ENCODE measurements at regions not wholly inside any gene's neighbourhood (a gene's known extent, or its start where the extent isn't known, plus 50 kb on each side); places are given as distances from the start of the nearest gene placed in this dataset.

GRCh38 chr10:120641695-120642094 lies 184.7 kb downstream of the PLPP4 start:
- Mint-ChIP-seq H3K4me1 (ENCODE audit: low read depth) (no peaks in the 10 kb centered on the region), H3K27me3 (ENCODE audit: insufficient read depth) (no peaks in the 10 kb centered on the region)

GRCh38 chr10:120643351-120643750 lies 186.3 kb downstream of the PLPP4 start:
- H3K27ac Mint-ChIP-seq, result no peak overlapping the region
- no peaks in the 10 kb centered on the region for H3K4me1 Mint-ChIP-seq (ENCODE audit: low read depth)
- no peaks in the 10 kb centered on the region for H3K36me3 Mint-ChIP-seq (ENCODE audit: low read depth)
- no peaks in the 10 kb centered on the region for H3K27me3 Mint-ChIP-seq (ENCODE audit: insufficient read depth)
- intact Hi-C loops (cut with micrococcal nuclease), result no loop called here
- H3K9me3 Mint-ChIP-seq, result no peaks in the 10 kb centered on the region
- DNase-seq (ENCODE audit: low spot score), result no peak
- no peak overlapping the region for H3K4me3 Mint-ChIP-seq

More at GRCh38 chr10:120641695-120642094, 184.7 kb downstream of the PLPP4 start:
- DNase-seq (ENCODE audit: low spot score), result no peak
- H3K4me3 Mint-ChIP-seq, result no peak overlapping the region
- intact Hi-C loops (cut with micrococcal nuclease), result no loop called here
- no peaks in the 10 kb centered on the region for H3K9me3 Mint-ChIP-seq
- no peak overlapping the region for H3K27ac Mint-ChIP-seq
- H3K36me3 Mint-ChIP-seq (ENCODE audit: low read depth), result no peaks in the 10 kb centered on the region

DNA sequence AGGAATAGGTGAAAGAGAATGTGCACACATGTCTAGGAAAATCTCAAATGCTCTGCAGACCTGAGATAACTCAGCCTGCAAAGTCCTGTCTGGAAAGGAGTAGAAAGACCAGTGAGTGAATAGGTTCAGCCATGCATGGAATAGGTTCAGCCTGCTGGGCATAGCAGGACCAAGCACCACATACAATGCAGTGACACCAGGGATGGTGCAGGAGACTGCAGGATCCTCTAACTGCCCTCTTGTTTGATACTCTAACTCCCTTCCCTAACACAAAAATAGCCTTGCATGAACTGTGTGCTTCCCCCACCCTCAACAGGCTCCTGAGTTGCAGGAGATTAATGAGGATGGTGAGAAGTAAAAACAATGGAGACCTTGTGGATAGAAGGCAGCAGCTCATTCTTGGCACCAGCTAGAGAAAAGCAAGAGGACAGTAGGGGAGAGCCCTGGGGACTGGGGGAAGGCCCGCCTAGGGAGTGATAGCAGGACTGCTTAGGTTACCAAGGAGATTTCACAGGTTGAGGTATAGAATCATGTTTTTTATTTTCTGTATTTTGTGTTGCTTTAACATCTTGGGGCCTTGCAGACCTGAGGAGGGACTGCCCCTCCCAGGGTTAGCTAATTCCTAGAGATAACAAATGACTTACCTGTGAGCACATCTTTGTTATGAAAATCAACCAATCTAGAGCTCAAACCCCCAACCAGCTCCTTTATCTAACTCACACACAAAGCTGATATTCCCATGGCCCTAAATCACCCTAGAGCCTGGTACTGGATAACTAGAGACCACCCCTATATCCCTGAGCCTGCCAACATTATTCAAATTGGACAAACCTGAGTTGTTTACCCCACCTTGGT lies 187.8 kb downstream of the PLPP4 start:
- Mint-ChIP-seq H3K4me3 (no peak overlapping the region), H3K27ac (no peak overlapping the region), H3K9me3 (no peaks in the 10 kb centered on the region), H3K27me3 (ENCODE audit: insufficient read depth) (no peaks in the 10 kb centered on the region), H3K4me1 (ENCODE audit: low read depth) (no peaks in the 10 kb centered on the region), H3K36me3 (ENCODE audit: low read depth) (no peaks in the 10 kb centered on the region)
- no peak for DNase-seq (ENCODE audit: low spot score)
- intact Hi-C loops (cut with micrococcal nuclease), result no loop called here

DNA sequence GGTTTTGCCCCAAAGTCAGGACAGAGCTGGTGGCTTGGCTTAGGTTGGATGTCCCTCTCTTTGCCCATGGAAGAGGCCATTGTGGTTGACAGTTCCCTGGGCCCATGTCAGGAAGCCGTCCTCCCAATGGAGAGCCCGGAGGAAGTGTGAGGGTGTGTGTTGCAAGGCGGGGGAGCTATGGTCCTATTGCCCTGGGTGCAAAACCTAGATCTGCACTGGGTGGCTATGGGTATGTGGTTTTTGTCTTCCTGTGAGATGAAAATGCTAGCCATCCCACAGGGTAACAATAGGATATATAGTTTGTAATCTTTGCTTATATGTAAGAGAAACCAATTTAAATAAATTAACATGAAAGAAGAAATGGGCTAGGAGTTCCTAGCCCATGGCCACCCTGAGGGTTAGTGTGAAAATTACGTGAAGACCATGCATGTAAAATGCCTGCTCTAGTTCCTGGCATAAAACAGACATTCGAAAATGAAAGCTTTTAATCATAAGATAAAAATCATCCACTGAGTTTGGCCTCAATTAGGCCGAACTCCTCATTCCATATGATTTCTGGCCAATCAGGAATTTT lies 189.2 kb downstream of the PLPP4 start:
- Mint-ChIP-seq H3K27ac (no peak overlapping the region), H3K9me3 (no peaks in the 10 kb centered on the region), H3K4me3 (no peak overlapping the region), H3K27me3 (ENCODE audit: insufficient read depth) (no peaks in the 10 kb centered on the region), H3K4me1 (ENCODE audit: low read depth) (no peaks in the 10 kb centered on the region), H3K36me3 (ENCODE audit: low read depth) (no peaks in the 10 kb centered on the region)
- DNase-seq (ENCODE audit: low spot score), result no peak
- intact Hi-C loops (cut with micrococcal nuclease), result no loop called here

- no peak for DNase-seq (ENCODE audit: low spot score)
- no peaks in the 10 kb centered on the region for H3K4me1 Mint-ChIP-seq (ENCODE audit: low read depth)
- no peaks in the 10 kb centered on the region for H3K9me3 Mint-ChIP-seq
- H3K36me3 Mint-ChIP-seq (ENCODE audit: low read depth), result no peaks in the 10 kb centered on the region
- no peak overlapping the region for H3K4me3 Mint-ChIP-seq
- no peak overlapping the region for H3K27ac Mint-ChIP-seq
- no peaks in the 10 kb centered on the region for H3K27me3 Mint-ChIP-seq (ENCODE audit: insufficient read depth)
- intact Hi-C loops (cut with micrococcal nuclease), result no loop called here
Observed at GRCh38 chr10:120646738-120647456, 189.9 kb downstream of the PLPP4 start.

- DNase-seq (ENCODE audit: low spot score), result no peak
- H3K4me1 Mint-ChIP-seq (ENCODE audit: low read depth), result no peaks in the 10 kb centered on the region
- H3K4me3 Mint-ChIP-seq, result no peak overlapping the region
- no peaks in the 10 kb centered on the region for H3K9me3 Mint-ChIP-seq
- no peaks in the 10 kb centered on the region for H3K36me3 Mint-ChIP-seq (ENCODE audit: low read depth)
- intact Hi-C loops (cut with micrococcal nuclease), result no loop called here
- H3K27me3 Mint-ChIP-seq (ENCODE audit: insufficient read depth), result no peaks in the 10 kb centered on the region
- no peak overlapping the region for H3K27ac Mint-ChIP-seq
Observed at GRCh38 chr10:120650705-120651399, 193.8 kb downstream of the PLPP4 start.

DNA sequence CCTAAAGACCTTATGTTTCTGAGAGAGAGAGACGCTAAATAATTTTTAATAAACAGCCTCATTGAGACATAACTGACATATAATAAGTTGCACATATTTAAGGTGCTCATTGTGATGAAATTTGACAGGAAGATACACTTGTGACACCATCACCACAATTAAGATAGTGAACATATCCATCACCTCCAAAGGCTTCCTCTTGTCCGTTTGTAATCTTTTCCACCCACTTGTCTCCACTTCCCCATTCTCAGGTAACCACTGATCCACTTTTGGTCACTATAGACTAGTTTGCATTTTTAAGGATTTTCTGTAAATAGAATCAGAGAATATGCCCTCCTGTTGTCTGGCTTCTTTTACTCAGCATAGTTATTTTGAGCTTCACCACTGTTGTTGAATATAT lies 195.1 kb upstream of the WDR11 start:
- DNase-seq (ENCODE audit: low spot score), result no peak
- no peak overlapping the region for H3K27ac Mint-ChIP-seq
- peaks cover 2% of the 10 kb centered on the region for H3K27me3 Mint-ChIP-seq (ENCODE audit: insufficient read depth)
- no peak overlapping the region for H3K4me3 Mint-ChIP-seq
- H3K4me1 Mint-ChIP-seq (ENCODE audit: low read depth), result no peaks in the 10 kb centered on the region
- no peaks in the 10 kb centered on the region for H3K9me3 Mint-ChIP-seq
- H3K36me3 Mint-ChIP-seq (ENCODE audit: low read depth), result no peaks in the 10 kb centered on the region
- intact Hi-C loops (cut with micrococcal nuclease), result no loop called here

DNA sequence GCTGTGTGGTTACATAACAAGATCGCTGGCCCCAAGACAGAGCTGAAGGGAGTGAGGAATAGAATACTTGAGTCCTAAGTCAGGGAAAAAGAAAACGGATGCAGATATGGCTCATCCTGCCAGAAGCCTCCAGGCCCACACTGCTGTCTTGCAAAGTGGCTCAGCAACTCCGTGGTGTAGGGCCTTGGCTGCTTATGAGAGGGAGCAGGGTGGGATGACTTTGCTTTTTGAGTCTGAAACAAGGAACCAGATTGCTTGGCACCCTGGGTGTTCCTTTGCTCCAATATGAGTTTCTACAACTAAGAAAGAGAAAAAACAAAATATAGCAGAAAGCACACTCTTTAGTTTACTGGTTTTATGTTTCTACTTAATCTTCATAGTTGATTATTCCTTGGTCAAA lies 193.8 kb upstream of the WDR11 start:
- H3K27me3 Mint-ChIP-seq (ENCODE audit: insufficient read depth), result peaks cover 2% of the 10 kb centered on the region

DNA sequence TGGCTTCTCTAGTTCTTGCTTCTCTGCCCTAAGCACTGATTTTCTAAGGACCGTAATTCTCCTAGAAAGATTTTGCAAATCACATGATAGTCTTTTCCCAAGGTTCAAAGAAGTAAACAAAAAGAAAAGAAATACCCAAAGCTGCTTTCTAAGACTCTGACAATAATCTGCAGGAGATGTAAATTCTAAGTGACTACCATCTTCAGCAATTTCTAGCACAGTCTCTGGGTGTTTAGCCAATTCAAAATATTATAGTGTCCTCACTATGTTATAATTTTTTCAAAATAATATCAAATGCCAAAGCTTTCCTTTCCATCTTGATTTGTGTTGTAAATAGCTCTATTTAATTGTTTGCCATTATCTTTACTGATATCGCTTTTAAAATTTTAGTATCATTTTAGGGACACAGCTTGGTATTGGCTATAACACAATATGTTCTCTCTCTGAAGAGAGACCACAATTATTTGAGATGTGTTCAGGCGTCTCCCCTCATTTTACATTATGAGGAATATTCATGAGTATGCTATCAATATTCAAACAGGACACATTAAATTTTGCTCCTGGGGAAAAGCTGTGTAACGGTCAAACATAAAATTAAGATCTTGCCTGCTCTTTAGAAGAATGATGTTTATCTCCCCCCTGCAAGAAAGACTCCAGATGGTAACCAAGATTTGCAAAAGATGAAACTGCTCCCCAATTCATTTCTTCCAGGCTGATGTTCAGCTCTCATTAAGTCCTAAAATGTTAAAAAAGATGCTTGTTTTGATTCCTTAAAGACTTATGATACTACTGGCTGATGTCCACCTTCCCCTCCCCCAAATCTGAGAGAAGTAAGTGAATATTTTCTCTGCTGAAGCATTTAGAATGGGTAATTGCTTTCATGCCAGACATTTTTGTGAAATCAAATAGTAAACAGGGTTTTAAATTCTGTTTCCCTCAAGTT lies 191.9 kb upstream of the WDR11 start:
- no peak for DNase-seq (ENCODE audit: low spot score)
- intact Hi-C loops (cut with micrococcal nuclease), result no loop called here
- Mint-ChIP-seq H3K27me3 (ENCODE audit: insufficient read depth) (peaks cover 2% of the 10 kb centered on the region), H3K27ac (no peak overlapping the region), H3K36me3 (ENCODE audit: low read depth) (no peaks in the 10 kb centered on the region), H3K4me3 (no peak overlapping the region), H3K4me1 (ENCODE audit: low read depth) (no peaks in the 10 kb centered on the region), H3K9me3 (no peaks in the 10 kb centered on the region)

More for the DNA sequence above, 193.8 kb upstream of the WDR11 start:
- Mint-ChIP-seq H3K4me3 (no peak overlapping the region), H3K27ac (no peak overlapping the region), H3K4me1 (ENCODE audit: low read depth) (no peaks in the 10 kb centered on the region), H3K9me3 (no peaks in the 10 kb centered on the region), H3K36me3 (ENCODE audit: low read depth) (no peaks in the 10 kb centered on the region)
- DNase-seq (ENCODE audit: low spot score), result no peak
- intact Hi-C loops (cut with micrococcal nuclease), result no loop called here

- Mint-ChIP-seq H3K27me3 (ENCODE audit: insufficient read depth) (no peaks in the 10 kb centered on the region), H3K4me3 (no peak overlapping the region), H3K9me3 (no peaks in the 10 kb centered on the region), H3K27ac (no peak overlapping the region), H3K36me3 (ENCODE audit: low read depth) (no peaks in the 10 kb centered on the region), H3K4me1 (ENCODE audit: low read depth) (no peaks in the 10 kb centered on the region)
- DNase-seq (ENCODE audit: low spot score), result no peak
- intact Hi-C loops (cut with micrococcal nuclease), result no loop called here
Observed at GRCh38 chr10:120666308-120666707, 184.9 kb upstream of the WDR11 start.

DNA sequence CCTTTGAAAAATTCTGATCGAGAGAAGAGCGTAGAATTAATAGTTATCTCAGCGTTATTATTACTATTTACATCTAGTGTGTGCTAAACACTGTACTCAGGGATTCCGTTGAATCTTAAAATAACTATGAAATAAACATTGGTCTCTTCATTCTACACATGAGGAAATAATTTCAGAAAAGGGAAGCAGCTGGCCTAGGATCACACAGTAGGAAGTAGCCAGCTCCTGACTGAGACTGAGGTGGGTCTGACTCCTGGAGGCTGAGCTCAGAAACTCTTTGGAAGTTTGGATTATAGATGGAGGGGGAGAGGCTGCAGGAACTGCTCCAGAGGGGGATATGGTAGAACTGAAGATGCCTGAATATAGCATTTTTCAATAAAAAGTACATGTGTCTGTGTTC lies 183.9 kb upstream of the WDR11 start:
- intact Hi-C loops (cut with micrococcal nuclease), result no loop called here
- H3K27ac Mint-ChIP-seq, result no peak overlapping the region
- DNase-seq (ENCODE audit: low spot score), result no peak
- H3K4me1 Mint-ChIP-seq (ENCODE audit: low read depth), result no peaks in the 10 kb centered on the region
- no peaks in the 10 kb centered on the region for H3K36me3 Mint-ChIP-seq (ENCODE audit: low read depth)
- no peak overlapping the region for H3K4me3 Mint-ChIP-seq
- H3K9me3 Mint-ChIP-seq, result no peaks in the 10 kb centered on the region
- H3K27me3 Mint-ChIP-seq (ENCODE audit: insufficient read depth), result no peaks in the 10 kb centered on the region

DNA sequence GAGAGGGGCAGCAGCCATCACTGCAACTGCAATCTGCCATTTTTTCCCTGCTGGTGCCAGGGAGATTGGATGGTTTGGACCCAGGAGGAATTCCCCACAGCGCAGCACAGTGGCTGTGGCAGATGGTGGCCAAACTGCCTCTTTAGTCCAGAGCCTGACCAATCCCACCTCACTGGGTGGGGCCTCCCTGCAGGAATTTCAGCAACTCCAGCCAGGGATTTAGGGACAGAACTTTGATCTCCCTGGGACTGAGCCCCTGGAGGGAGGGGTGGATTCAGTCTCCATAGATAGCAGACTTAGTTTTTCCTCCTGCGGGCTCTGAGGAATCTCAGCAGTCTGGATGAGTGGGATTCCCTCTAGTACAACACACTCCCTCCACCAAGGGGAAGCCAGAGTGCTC lies 179.7 kb upstream of the WDR11 start:
- no peaks in the 10 kb centered on the region for H3K4me1 Mint-ChIP-seq (ENCODE audit: low read depth)
- no peak overlapping the region for H3K27ac Mint-ChIP-seq
- no peaks in the 10 kb centered on the region for H3K27me3 Mint-ChIP-seq (ENCODE audit: insufficient read depth)
- H3K9me3 Mint-ChIP-seq, result peaks cover 6% of the 10 kb centered on the region
- H3K4me3 Mint-ChIP-seq, result no peak overlapping the region
- DNase-seq (ENCODE audit: low spot score), result no peak
- intact Hi-C loops (cut with micrococcal nuclease), result no loop called here
- no peaks in the 10 kb centered on the region for H3K36me3 Mint-ChIP-seq (ENCODE audit: low read depth)

Measured in activated T-helper 1 cell treated with anti-CD3 and anti-CD28 coated beads, Interleukin-12 subunit alpha, Interleukin-12 subunit beta, Interleukin-2, Interleukin-4 antibody, amounts not matched to agents 30 ng/mL and 10 ng/mL and 1 ng/mL, durations not matched to agents 14 hours and 24 hours and 36 hours (primary cell).